ENCODE measurements at regions not wholly inside any gene's neighbourhood (a gene's known extent, or its start where the extent isn't known, plus 50 kb on each side); places are given as distances from the start of the nearest gene placed in this dataset.

DNA sequence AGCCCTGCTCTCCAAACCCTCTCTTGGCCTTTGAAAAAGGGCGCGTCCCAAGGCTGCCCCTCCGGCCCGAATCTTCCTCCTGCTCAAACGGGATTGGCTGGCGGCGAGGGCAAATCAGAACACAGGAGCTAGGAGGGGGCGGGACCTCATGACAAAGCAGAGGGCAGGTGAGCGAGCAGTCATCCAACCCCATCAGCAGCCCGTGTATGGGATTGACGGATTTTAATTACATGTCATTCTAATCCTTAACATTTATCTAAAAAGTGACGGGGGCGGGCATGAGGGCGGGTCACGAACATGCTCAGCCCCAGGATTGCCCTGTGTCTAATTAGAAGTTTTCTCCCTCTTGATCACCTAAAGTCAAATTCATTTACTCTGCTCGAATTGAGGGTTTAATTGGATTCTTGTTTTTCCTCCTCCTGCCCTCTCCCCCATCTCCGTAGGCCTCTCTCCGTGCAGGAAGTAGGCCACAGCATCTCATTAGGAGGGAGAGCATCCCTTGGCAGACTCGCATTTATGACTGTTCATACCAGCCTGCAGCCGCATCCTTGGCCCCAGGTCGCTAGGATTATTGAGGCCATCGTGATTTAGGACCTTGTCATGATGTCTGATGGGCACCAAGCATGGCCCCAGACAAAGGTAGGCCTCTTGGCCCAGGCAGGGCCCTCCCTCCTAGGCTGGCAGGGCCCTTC is 147.1 kb downstream of the CHST1 start:
- DNase-seq (ENCODE audit: low spot score), result no peak

DNA sequence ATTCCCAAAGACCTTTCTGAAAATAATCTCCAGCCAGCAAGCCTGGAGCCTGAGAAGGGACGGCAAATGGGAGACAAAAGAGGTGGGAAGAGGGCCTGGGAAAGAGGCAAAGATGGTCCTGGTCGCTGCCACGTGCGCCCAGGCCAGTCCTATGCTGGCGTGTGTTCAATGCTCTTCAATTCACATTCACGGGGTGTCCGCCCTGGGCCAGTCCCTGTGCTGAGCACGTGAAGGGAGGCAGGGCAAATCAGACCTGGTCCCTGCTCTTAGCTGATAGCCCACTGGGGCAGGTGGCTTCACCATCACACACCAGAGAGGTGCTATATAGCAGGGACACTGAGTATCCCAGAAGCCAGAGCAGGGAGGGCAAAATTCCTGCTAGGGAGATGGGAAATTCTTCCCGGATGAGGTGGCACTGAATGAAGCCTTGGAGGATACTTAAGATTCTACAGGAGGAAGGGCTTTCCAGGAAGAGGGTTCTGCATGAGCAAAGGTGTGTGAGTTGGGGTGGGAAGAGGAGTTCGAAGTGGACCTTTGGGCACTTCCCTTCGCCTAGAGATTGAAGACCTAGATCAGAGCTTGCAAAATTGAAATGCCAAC is 148.2 kb downstream of the CHST1 start:
- no peak for DNase-seq (ENCODE audit: low spot score)

DNA sequence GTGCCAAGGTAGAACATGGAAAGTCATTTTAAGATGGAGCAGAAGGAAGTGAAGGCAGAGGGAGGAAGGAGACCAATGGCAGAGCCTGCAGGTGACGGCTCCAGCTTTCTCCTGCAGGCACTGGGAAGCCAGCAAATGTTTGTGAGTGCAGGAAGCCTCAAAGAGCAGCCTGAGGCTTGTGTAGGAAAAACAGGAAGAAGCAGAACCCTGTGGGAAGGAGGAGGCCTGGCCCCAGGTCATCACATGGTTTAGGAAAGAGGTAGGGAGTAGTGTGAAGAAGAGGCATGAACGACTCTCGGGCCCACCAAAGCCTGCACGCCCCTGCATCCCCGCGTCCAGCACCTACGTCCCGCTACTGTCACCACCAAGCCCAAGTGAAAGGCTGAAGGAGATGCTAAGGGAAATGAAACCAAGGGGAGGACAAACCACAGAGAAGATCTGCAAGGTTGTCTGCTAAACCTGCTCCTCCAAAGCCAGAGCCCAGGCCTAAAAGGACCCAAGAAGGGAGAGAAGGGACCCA is 151.5 kb downstream of the CHST1 start:
- DNase-seq (ENCODE audit: low spot score), result no peak

DNA sequence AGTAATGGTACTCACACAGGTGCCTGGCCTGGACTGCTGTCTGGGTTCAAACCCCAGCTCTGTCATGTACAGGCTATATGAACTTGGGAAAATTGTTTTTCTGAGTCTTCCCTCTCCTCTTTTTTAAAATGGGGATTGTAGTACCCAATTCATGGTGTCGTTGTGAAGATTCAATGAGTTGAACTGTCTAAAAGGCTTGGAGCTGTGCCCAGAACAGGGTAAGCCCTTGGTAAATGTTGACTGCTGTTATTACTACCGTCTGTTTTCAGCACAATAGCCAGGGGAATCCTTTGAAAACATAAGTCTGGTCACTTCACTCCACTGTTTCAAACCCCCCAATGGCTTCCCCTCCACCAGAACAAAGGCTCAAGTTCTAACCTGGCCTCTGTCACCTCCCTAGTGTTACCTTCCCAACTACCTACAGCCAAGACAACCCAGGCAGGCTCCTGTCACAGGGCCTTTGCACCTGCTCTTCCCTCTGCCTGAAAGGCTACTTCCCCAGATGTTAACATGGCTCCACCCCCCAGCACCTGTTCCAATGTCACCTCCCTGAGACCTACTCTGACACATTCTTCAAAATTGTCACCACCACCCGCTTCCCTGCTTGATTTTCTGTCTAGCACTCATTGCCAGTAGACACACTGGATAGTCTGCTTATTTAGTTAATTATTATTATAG is 152.8 kb downstream of the CHST1 start:
- no peak for DNase-seq (ENCODE audit: low spot score)

DNA sequence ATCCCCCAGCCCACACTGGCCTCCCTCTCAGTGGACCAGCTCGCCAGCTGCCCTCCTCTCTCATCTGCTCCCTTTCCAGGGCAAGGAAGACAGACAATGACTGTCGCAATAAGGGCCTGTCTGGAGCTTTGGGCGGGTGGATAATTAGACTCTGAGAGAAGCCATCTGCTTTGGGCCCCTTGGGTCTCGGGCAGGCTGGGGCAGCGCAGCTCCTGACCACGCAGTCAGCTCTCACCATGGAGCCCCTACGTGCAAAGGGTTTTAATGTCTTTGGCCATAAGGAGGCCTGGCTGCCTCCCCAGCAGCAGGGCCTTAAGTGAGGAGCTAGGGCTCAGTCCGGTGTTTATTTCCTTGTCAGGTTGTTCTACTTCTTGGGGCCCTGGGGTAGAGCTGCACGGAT is 153.9 kb downstream of the CHST1 start:
- DNase-seq (ENCODE audit: low spot score), result no peak

DNA sequence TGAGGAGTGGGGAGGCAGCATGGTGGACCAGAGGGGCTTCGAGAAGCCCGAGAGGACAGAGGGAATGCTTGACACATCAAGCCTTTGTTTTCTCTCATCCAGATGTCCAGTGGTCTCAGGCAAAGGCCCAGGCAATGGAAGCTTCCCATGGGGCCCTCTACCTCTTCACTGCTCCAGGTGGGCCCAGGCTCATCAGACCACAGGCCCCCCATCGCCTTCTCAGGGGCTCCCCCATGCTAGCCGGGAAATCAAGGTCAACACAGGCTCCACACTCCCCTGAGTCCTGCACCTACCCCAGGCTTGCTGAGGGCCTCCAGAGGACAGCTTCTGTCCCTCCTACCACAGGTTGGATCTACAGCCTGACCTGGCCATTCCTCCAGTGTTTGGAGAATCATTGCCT is 157.5 kb downstream of the CHST1 start:
- DNase-seq (ENCODE audit: low spot score), result no peak

DNA sequence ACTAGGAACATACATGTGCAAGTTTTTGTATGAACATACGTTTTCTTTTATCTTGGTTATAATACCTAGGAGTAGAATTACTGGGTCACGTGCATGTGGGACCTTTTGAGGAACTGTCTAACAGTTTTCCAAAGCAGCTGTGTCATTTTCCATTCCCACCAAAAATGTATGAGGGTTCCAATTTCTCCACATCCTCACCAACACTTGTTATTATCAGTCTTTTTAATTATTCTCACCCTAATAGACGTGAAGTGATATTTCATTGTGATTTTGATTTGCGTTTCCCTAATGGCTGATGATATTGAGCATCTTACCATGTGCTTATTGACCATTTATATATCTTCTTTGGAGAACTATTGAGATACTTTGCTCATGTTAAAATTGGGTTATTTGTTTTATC is 162.1 kb downstream of the CHST1 start:
- no peak for DNase-seq (ENCODE audit: low spot score)

DNA sequence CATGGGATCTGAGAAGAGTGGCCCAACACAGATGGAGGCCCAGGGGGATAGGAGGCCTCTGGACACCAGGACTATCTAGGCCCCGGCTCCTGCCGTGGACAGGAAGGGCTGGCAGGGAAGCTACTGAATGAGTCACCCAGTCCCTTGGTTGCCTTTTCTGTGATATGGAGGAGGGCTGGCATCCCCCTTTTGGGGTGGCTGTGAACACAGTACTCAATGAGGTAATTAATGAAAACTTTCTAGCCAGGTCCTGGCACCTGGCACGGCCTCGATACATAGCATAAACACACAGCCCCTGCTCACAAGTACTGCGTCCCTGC is 163.2 kb downstream of the CHST1 start:
- no peak for DNase-seq (ENCODE audit: low spot score)

DNA sequence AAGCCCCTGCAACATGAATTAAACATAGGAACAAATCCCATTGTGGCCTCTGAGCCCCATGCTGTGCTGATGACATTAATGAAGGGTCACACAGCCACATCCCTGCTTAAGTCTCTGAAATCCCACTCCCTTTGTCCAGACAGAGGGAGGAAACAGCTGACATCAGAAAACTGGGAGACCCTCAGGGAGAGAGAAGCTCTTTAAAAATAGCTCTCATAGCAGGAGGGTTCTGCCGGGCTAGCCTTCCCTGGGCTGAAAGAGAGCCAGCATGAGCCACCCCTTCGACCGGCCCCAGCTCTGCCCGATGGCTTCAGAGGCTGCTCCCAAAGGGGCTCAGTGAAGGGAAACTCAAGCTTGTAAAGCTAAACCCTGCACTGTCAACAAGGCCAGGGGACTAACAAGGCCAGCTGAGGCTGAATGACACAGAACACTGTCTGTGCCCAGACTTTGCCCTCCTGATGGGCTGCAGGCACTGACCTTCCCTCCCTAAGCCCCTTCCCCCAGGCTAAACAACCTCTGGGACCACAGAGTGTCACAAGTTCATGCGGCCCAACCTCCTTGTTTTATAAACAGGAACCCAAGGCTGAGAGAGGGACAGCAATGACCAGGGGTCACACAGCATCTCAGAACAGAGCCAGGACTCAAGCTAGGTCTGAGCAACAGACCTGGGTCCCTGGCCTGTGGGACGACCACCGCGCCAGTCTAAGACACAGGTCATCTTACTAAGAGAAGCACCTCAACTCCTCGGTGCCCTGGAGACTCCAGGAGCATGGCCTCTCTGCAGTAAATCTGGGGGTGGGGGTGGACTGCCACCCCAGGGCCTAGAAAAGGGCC is 163.8 kb downstream of the CHST1 start:
- no peak for DNase-seq (ENCODE audit: low spot score)

DNA sequence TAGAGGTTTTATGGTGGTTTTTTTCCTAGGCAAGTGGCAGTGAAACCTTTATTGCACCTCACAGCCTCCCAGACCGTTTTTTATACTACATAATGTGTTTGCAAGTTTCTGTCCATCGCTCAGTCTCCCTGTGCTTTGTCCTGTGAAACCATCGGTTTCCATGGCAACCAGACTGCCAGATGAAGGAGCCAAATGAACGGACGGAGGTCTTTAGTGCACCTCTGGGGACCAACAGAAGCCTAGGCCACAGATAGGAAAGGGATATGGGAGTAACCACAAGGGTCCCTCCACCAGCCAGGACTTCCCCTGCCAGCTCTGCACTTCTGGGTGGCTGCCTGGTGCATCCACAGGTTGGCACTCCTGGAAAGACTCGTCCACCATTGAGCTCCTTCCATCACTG is 165.0 kb downstream of the CHST1 start:
- DNase-seq (ENCODE audit: low spot score), result no peak

DNA sequence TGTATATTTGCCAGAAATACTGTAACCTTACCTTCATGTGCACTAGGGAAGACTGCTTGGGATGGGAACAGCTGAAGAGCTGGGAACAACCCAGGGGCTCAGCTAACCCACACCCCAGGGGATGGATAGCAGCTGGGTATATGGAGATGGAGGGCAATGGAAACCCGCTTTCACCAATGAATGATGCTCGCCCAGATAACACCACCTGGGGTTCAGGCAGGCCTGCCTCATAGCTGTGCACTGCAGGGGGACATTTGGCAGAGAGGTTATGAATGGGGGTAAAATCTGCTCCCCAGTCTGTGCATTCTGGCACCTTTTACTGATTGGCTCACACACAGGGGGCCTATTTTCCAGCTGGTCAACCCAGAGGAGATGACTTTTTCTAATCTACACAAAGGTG is 170.7 kb downstream of the CHST1 start:
- no peak for DNase-seq (ENCODE audit: low spot score)

DNA sequence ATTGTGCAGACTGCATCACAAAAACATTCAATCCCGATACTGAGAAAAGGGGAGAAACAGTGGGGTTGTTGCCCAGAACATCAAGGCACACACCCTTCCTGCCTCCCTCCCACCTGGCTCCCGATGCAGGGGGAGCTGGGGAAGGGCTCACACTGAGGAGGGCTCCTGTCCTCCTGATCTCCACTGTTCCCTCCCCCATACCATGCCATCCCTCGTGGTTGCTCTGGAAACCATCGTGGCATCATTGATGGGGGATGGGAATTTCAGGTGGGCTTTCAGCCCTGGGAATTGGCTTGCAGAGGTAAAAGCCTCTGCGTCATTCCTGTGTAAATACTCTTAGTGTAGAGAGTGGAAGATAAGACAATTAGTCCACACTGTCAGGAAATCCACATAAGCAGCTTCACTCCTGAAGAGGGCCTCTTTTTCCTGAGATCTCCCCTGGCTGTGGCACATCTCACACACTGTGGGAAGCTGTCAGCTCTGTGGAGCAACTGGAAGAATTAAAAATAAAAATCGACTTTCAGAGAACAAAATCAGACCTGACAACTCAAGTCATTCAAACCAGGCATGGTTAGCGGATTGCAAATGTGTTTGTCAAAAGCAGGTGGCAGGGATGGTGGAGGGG is 176.0 kb downstream of the CHST1 start:
- DNase-seq (ENCODE audit: low spot score), result no peak

DNA sequence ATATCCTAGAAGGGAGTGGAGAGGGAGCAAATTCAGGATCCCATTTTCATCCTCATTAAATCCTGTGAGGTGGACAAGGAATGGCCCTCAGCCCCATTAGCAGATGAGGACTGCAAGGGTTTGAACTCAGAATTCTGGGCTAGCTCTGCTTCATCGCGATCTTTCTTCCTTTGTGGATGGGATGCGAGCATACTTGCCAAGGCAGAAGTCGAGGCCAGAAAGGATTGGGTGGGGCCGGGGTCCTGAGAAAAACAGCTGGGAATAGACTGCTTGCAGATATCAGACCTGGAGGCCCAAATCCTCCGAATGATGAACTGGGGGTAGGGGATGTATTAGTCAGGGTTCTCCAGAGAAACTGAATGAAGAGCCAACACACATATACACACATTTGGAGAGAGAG is 179.0 kb downstream of the CHST1 start:
- DNase-seq (ENCODE audit: low spot score), result no peak

DNA sequence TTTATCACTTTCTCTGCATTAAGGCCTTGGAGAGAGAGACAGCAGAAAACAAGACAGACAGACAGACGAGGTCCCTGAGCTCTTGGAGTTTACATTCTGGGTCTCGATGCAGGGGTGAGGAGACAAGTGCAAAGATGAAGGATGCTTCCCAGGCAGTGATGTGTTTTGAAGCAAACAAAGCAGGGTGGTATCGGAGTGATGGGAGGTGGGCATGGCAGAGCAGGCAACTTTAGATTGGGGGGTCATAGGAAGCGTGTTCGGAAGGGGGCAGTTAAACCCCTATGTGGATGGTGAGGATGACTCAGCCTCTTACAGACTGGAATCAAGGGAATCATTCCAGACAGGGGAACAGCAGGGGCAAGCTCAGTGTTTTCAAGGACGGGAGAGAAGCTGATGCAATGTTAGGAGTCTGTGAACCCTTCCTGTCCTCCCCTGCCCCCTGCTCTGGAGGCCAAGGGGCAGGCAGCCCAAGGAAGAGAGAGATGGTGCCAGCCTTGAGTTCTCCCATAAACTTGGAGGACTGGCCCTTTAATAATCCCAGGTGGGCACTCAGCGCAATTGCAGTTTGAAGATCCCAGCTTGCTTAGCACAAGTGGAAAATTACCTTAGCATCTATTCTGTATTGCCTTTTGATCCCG is 180.2 kb downstream of the CHST1 start:
- DNase-seq (ENCODE audit: low spot score), result no peak

DNA sequence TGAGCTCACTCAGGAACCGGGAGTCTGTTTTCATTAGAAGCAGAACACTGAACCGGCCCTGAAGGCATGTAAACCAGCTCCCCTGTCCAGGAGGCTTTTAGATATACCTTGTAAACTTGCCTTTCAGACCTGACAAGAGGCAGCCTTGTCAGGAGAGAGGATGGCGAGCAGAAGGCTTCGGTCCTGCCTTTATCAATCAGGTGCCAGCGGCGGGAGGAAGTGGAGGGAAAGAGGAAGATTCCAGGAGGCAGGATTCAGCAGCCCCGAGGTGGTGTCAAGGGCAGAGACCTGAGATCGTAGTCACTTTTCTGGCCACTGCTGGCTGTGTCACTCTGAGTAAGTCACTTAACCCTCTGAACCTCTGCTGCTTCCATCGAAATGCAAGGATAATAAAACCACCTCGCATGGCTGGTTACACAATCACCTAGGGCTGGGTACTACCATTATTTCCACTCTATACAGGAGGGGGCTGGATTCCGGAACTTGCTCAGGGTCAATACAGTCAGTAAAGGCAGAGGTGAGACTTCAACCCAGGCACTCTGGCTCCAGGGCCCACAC is 181.0 kb downstream of the CHST1 start:
- no peak for DNase-seq (ENCODE audit: low spot score)

DNA sequence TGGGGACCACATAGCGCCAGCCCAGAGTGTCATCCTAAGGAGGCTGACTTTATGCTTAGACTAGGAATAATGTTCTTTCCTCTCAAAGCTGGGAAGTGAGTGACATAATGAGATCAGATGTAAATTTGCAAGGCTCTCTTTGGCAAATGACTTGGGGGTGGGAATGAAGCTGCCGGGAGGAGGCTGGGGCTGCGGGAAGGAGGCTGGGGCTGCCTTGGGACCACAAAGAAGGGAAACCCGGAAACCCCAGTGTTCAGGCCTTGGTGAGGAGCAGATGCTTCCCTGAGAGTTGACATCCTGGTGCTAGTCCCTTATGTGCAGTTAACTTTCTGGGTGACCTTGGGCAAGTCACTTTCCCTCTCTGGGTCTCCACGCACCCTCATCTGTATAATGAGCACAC is 182.0 kb downstream of the CHST1 start:
- DNase-seq (ENCODE audit: low spot score), result no peak

DNA sequence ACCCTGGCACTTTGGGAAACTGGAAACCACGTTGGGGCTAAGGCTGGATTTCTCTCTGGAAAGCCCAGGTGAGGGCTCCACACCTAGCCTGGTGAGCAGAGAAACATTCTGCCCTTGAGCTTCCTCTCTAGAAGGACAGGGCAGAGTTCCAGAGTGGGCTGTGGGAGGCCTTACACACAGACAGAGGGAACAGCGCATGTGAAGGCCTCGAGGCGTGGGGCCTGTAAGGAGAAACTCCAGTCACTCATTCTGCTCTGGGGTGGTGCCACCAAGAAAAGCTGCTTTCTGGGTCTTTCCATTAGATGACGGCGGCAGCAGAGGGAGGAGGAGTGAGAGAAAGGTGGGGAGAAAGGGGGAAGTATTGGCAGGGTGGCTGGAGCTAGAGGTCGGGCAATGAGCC is 183.1 kb downstream of the CHST1 start:
- DNase-seq (ENCODE audit: low spot score), result no peak

DNA sequence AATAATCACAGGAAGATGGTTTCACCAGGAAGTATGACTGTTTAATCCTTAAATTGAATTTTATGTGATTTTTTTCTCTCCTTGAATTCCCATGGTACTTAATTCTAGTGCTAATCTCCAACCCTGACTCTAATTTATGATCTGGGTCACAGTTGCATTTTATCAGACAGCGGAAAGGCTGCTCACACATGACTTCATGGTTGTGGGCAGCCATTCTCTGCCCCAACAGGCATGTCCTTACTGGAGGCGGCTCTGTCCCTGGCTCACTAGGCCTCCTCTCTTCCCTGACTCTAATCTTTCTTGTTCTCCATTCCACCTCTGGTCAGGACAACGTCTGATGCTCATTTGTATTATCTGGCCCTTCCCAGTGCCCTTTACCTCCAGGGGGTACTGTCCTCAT is 184.4 kb downstream of the CHST1 start:
- DNase-seq (ENCODE audit: low spot score), result no peak

DNA sequence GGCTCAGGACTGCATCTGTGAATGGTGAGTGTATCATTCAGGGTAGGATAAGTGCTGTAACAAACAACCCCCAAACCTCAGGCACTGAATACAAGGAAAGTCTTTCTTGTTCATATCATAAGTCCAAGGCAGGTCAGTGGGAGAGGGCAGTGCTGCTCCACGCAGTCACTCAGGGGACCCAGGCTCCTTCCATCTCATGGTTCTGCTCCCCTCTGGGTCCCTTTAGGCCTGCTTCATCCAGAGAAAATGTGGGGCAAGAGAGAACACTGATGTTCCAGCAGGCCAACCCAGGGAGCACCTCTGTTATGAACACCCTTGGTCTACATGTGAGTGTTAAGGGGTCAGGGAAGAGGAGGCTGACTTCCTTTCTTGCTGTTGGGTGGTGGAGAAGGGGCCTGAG is 187.8 kb downstream of the CHST1 start:
- no peak for DNase-seq (ENCODE audit: low spot score)

DNA sequence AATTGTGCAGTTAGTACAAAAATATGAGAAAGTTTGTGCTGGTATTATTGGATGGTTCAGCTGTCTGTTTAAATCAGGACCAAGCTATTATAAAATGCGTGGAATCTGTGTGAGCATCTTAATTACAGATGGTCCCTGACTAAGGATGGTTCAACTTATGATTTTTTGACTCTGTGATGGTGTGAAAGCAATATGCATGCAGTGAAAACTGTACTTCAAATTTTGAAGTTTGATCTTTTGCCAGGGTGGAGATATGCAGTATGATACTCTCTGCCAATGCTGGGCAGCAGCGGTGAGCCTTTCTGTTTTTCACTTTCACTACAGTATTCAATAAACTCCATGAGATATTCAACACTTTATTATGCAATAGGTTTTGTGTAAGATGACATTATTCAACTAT is 189.3 kb downstream of the CHST1 start:
- no peak for DNase-seq (ENCODE audit: low spot score)

DNA sequence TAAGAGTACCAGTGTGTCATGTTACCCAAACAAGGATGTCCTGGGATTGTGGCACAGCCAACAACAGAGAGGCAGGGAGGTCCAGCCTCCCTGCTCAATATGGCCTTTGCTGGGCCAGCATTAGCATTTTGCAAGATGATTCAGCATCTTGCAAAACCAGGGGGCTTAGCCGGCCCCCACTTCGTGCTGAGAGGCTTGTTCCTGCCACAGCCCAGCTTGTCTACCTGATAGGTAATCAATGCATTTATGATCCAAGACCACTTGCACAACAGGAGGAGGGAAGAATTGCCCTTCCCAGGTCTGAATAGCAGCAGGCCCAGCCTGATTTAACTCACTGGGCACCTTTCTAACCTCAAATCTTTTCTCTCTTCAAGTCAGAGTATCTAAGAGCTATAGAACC is 189.0 kb upstream of the SYT13 start:
- no peak for DNase-seq (ENCODE audit: low spot score)

All from hematopoietic multipotent progenitor cell treated with erythropoietin and hydrocortisone succinate and interleukin-3 and kit ligand, for 15 days (in vitro differentiated cells).